HepG2 (cell line): ENCODE measurements at regions not wholly inside any gene's neighbourhood (a gene's known extent, or its start where the extent isn't known, plus 50 kb on each side); places are given as distances from the start of the nearest gene placed in this dataset.

Experiments used
- ATAC-seq: fragments of 200-7000 bp; cut with Tn5 transposase; 3 replicates; pipeline ENCODE4 v1.9.1; 2020; ENCODE audit warnings: mild to moderate bottlenecking, moderate library complexity
- BruUV-seq: library from RNA; stranded (reverse); fragments of 400-500 nt; replicated peaks from 2 replicates; lab custom pipeline; 2021; lab: Mats Ljungman, UMichigan
- CTCF ChIA-PET: fragments of 300-600 bp; formaldehyde crosslinking; extraction: SDS; loops from one replicate; lab custom pipeline; 2021; ENCODE audit warnings: low total read pairs, inconsistent platforms, low intra/inter-chr PET ratio; lab: Yijun Ruan, JAX
- POLR2A ChIA-PET: fragments of 350-600 bp; sonication (Branson Sonifier 250); formaldehyde crosslinking; loops from one replicate; lab custom pipeline; 2020; ENCODE audit warnings: antibody characterized with exemption, inconsistent platforms; lab: Yijun Ruan, JAX
- DNase-seq: peaks from one replicate; pipeline ENCODE4 v3.0.0-alpha.2; 2015; ENCODE audit warnings: low spot score
- FAIRE-seq: peaks from 3 replicates; lab custom pipeline; 2011; peaks lifted over from hg19 to GRCh38; lab: Jason Lieb, UNC
- H2AFZ ChIP-seq: one replicate; pipeline ENCODE4 v1.6.1; 2011; ENCODE audit warnings: low read length, inconsistent platforms
- H3K27ac ChIP-seq: fragments of 300-600 bp; 3 replicates; pipeline ENCODE4 v1.8.0; 2011; ENCODE audit warnings: mixed run types, mild to moderate bottlenecking, mixed read lengths, low read length, inconsistent platforms; ENCODE audit not compliant: insufficient read depth; ENCODE audit errors: extremely low read length
- H3K27me3 ChIP-seq, 2 experiments: fragments of 200-600 bp in 1 of 2; 2 replicates in 1 of 2; 3 replicates in 1 of 2; pipeline versions ENCODE4 v1.6.0 to v1.8.0; 2011; ENCODE audit warnings: low read length in 2 of 2, mild to moderate bottlenecking in 2 of 2, moderate library complexity in 2 of 2, inconsistent platforms in 1 of 2; ENCODE audit not compliant: insufficient read depth in 2 of 2, control insufficient read depth in 1 of 2
- H3K36me3 ChIP-seq, 2 experiments: fragments of 200-600 bp in 1 of 2; replicated peaks in 1 of 2; 2 replicates in 1 of 2; 3 replicates in 1 of 2; pipeline versions ENCODE4 v1.5.1 to v1.8.0; 2011; ENCODE audit warnings: low read length in 2 of 2, inconsistent platforms in 1 of 2; ENCODE audit not compliant: insufficient read depth in 2 of 2, control insufficient read depth in 1 of 2
- H3K4me1 ChIP-seq: 2 replicates; pipeline ENCODE4 v1.5.1; 2012; ENCODE audit warnings: low read length, inconsistent platforms; ENCODE audit not compliant: insufficient read depth
- H3K4me2 ChIP-seq: 2 replicates; pipeline ENCODE4 v1.6.0; 2011; ENCODE audit warnings: low read depth, low read length, inconsistent platforms
- H3K4me3 ChIP-seq, 3 experiments: fragments of 200-600 bp in 1 of 3; sonication (generic), shearing (Covaris generic) in 1 of 3; replicated peaks in 1 of 3; 2 replicates each; pipeline ENCODE4 v1.5.1; 2011 to 2016; ENCODE audit warnings: low read length in 3 of 3, inconsistent platforms in 2 of 3, low read depth in 2 of 3, mild to moderate bottlenecking in 2 of 3, control low read depth in 1 of 3, mixed read lengths in 1 of 3; ENCODE audit not compliant: insufficient read depth in 1 of 3
- H3K79me2 ChIP-seq: one replicate; pipeline ENCODE4 v1.6.1; 2011; ENCODE audit warnings: low read length, inconsistent platforms; ENCODE audit not compliant: insufficient read depth
- H3K9ac ChIP-seq: 2 replicates; pipeline ENCODE4 v1.6.0; 2011; ENCODE audit warnings: mild to moderate bottlenecking, low read depth, low read length, inconsistent platforms; ENCODE audit not compliant: insufficient read depth
- H3K9me3 ChIP-seq: 2 replicates; pipeline ENCODE4 v1.5.1; 2012; ENCODE audit warnings: mild to moderate bottlenecking, low read length
- H4K20me1 ChIP-seq: 2 replicates; pipeline ENCODE4 v1.6.0; 2011; ENCODE audit warnings: inconsistent platforms, mild to moderate bottlenecking, low read length, moderate library complexity; ENCODE audit not compliant: insufficient read depth
- HOXD1 ChIP-seq: sonication (generic); formaldehyde crosslinking; IDR thresholded peaks from 2 replicates; pipeline ENCODE4 v1.5.0; 2020; ENCODE audit warnings: missing genetic modification reagents
- KLF12 ChIP-seq: sonication (generic); formaldehyde crosslinking; IDR thresholded peaks from 2 replicates; pipeline ENCODE4 v1.4.0; 2020; ENCODE audit warnings: missing genetic modification reagents, borderline replicate concordance
- MXD4 ChIP-seq: IDR thresholded peaks from 2 replicates; pipeline ENCODE4 v1.6.1; 2016; ENCODE audit warnings: mild to moderate bottlenecking, missing biosample characterization, missing genetic modification reagents
- PITX1 ChIP-seq: sonication (generic); formaldehyde crosslinking; IDR thresholded peaks from 2 replicates; pipeline ENCODE4 v1.5.1; 2020; ENCODE audit warnings: mild to moderate bottlenecking, missing genetic modification reagents
- RFX5 ChIP-seq: IDR thresholded peaks from 2 replicates; pipeline ENCODE4 v1.6.1; 2011; ENCODE audit warnings: low read depth, low read length, improper control_type of control experiment
- ZNF224 ChIP-seq: sonication (generic); formaldehyde crosslinking; IDR thresholded peaks from 2 replicates; pipeline ENCODE4 v1.5.0; 2020; ENCODE audit warnings: mild to moderate bottlenecking, missing genetic modification reagents
- ZNF3 ChIP-seq: IDR thresholded peaks from 2 replicates; pipeline ENCODE4 v1.7.0; 2017; ENCODE audit warnings: inconsistent platforms
- ZNF317 ChIP-seq: sonication (generic); formaldehyde crosslinking; IDR thresholded peaks from 2 replicates; pipeline ENCODE4 v1.5.0; 2020; ENCODE audit warnings: mild to moderate bottlenecking, missing genetic modification reagents
- ZNF589 ChIP-seq: sonication (generic); formaldehyde crosslinking; conservative IDR thresholded peaks from 2 replicates; pipeline ENCODE4 v1.8.0; 2022; ENCODE audit warnings: mild to moderate bottlenecking, moderate library complexity, missing genetic modification reagents
- WGBS: methylation state at CpG from one replicate; pipeline ENCODE4 v1.1.6; 2017; ENCODE audit warnings: low lambda C conversion rate; 5-methylcytosine and 5-hydroxymethylcytosine counted together
- in situ Hi-C: cut with HindIII; loops from 2 replicates; pipeline ENCODE4 v1.10.0; 2017; ENCODE audit warnings: low pct_unique_long_range_greater_than_20kb; ENCODE audit not compliant: extremely low pct_ligation_motif_present
- intact Hi-C: fragments of 100-400 bp; cut with micrococcal nuclease; formaldehyde crosslinking; loops from one replicate; pipeline ENCODE4 v1.10.0; 2022; ENCODE audit not compliant: unreplicated experiment
- TF ChIP-seq, protein P1 (sequence below): sonication (generic); formaldehyde crosslinking; IDR thresholded peaks from 2 replicates; pipeline ENCODE4 v1.5.0; 2020; ENCODE audit warnings: missing genetic modification reagents, mild to moderate bottlenecking, borderline replicate concordance
- TF ChIP-seq, protein P2 (sequence below): sonication (generic); formaldehyde crosslinking; IDR thresholded peaks from 2 replicates; pipeline ENCODE4 v1.5.1; 2020; ENCODE audit warnings: mild to moderate bottlenecking, missing genetic modification reagents, borderline replicate concordance

DNA sequence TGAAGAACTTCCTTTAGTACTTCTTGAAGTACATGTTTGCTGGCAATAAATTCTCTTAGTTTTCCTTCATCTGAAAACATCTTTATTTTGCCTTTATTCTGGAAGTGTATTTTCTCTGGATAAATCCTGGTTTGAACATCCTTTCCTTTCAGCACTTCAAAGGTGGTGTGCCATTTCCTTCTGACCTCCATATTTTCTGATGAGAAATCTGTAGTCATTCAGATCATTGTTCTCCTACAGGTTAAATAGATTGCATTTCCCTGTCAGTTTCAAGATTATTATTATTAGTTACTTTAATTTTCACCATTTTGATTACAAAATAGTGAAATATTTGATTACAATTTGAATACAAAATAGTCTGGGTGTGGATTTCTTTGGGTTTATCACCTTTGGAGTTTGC, 134.5 kb downstream of the CDH26 start:
- FAIRE-seq (no peak), ATAC-seq (no peak), DNase-seq (no peak)
- in situ Hi-C loops = no loop called here
- no peak overlapping the region for H3K4me3 ChIP-seq
- H3K9me3 ChIP-seq = peaks cover 29% of the 10 kb centered on the region
- intact Hi-C loops = no loop called here
- ChIA-PET POLR2A (no interaction called here), CTCF (no interaction called here)
- no peak overlapping the region for H3K9ac ChIP-seq
- no peak overlapping the region for H2AFZ ChIP-seq
- no TSS peak for BruUV-seq
- H4K20me1 ChIP-seq = no peaks in the 10 kb centered on the region
- no peaks in the 10 kb centered on the region for H3K79me2 ChIP-seq
- H3K4me2 ChIP-seq = no peak overlapping the region
- no peaks in the 10 kb centered on the region for H3K36me3 ChIP-seq
- H3K27me3 ChIP-seq = peaks cover 2 to 10% of the 10 kb centered on the region in 2 experiments; a peak in 1 of 5 replicates
- H3K27ac ChIP-seq = no peak overlapping the region
- H3K4me1 ChIP-seq = no peaks in the 10 kb centered on the region
- TF ChIP-seq ZNF224 (CRISPR knock-in tag) (no peak), ZNF317 (CRISPR knock-in tag) (peak; percentile 98)

DNA sequence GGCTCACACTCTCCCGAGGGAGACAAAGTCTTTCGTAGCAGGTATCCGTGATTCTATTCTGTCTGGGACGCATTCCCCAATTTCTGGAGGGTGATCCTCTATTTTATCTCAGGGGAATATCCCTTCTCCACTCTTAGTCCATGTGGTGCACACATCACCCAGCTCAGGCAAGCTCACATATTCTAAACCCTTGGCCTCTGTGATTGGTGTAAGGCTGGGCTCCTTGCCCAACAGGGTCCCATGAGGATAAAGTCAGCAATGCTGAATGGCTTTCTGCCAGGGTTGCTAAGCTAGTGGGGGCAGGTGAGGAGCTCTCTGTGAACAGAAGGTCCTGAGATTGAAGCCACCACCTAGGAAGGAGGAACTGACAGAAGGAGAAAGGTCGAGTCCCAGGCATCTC, 137.2 kb downstream of the CDH26 start:
- Histone ChIP-seq H2AFZ (no peak overlapping the region), H3K36me3 (no peaks in the 10 kb centered on the region), H3K9ac (no peak overlapping the region), H3K27ac (no peak overlapping the region), H3K4me3 (no peak overlapping the region), H4K20me1 (no peaks in the 10 kb centered on the region), H3K27me3 (no peaks in the 10 kb centered on the region), H3K4me2 (no peak overlapping the region), H3K4me1 (no peaks in the 10 kb centered on the region), H3K79me2 (no peaks in the 10 kb centered on the region), H3K9me3 (peaks cover 29% of the 10 kb centered on the region)
- intact Hi-C loops = no loop called here
- 24% methylated on average over 5 of the region's 5 CpGs for WGBS
- ChIA-PET POLR2A (no interaction called here), CTCF (no interaction called here)
- no peak for ATAC-seq
- in situ Hi-C loops = no loop called here
- no peak for DNase-seq
- FAIRE-seq = no peak
- TF ChIP-seq RFX5 (no peak), MXD4 (CRISPR knock-in tag) (no peak), PITX1 (no peak), ZNF589 (CRISPR knock-in tag) (no peak), ZNF3 (CRISPR knock-in tag) (no peak), HOXD1 (no peak), KLF12 (CRISPR knock-in tag) (no peak)
- TF ChIP-seq, protein P1, sequence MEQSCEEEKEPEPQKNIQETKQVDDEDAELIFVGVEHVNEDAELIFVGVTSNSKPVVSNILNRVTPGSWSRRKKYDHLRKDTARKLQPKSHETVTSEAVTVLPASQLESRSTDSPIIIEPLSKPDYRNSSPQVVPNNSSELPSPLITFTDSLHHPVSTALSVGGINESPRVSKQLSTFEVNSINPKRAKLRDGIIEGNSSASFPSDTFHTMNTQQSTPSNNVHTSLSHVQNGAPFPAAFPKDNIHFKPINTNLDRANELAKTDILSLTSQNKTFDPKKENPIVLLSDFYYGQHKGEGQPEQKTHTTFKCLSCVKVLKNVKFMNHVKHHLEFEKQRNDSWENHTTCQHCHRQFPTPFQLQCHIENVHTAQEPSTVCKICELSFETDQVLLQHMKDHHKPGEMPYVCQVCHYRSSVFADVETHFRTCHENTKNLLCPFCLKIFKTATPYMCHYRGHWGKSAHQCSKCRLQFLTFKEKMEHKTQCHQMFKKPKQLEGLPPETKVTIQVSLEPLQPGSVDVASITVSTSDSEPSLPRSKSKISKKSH (CRISPR knock-in tag) = no peak
- TF ChIP-seq, protein P2, sequence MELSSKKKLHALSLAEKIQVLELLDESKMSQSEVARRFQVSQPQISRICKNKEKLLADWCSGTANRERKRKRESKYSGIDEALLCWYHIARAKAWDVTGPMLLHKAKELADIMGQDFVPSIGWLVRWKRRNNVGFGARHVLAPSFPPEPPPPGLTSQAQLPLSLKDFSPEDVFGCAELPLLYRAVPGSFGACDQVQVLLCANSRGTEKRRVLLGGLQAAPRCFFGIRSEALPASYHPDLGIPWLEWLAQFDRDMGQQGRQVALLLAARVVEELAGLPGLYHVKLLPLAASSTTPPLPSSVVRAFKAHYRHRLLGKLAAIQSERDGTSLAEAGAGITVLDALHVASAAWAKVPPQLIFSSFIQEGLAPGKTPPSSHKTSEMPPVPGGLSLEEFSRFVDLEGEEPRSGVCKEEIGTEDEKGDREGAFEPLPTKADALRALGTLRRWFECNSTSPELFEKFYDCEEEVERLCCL (CRISPR knock-in tag) = no peak
- BruUV-seq = no TSS peak
